ENCODE measurements at regions not wholly inside any gene's neighbourhood (a gene's known extent, or its start where the extent isn't known, plus 50 kb on each side); places are given as distances from the start of the nearest gene placed in this dataset.

DNA sequence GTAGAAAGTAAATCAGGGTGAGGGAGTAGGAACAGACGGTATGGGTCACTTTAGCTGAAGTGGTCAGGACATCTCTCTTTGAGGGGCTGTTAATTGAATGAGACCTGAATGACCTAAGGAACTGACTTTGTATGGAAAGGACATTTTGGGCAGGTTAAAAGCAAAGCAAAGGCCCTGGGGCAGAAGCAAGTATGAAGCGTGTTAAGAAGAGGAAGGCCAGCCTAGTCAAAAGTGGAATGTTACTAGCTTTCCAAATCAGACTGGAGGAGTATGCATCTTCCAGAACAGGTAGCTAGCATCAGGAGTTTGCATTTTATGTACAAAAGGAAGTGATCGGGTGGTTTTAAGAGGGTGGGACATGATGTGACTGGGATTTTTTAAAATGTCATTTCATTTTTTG is 70.9 kb upstream of the PCGF5 start:
- no peak for DNase-seq

DNA sequence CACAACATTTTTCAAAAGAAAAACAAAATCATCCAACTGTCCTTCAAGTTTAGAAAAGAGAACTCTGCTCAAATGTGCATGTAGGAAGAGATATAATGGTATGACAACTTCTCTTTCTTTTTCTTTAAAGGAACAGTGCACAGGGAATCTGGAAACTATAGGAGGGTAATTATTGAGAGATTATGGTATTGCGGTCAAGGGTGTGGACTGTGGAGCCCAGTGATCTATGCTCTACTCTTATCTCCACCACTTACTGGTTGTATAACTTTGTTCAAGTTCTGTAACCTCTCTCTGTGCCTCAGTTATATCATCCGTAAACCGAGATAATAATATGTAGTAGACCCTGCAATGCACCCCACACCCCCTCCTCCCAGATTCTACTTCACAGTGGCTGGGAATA is 69.8 kb upstream of the PCGF5 start:
- no peak for DNase-seq

DNA sequence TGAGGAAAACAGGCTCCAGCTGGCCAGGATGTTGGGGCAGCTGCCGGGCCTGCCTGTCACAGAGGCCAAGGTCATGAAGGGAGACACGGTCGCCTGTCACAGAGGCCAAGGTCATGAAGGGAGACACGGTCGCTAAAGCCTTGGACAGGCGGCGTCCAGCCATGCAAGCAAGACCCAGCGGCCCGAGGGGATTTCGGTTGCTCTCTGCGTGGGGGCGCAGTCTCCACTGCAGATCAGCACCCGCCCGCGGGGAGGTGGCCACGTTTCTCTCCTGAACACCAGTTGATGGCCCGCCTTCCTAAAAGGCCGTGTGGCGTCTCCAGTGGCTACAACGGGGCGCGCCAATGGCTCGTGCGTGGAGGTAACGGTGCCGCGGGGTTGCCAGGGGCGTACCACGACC is 67.0 kb upstream of the PCGF5 start:
- no peak for DNase-seq

DNA sequence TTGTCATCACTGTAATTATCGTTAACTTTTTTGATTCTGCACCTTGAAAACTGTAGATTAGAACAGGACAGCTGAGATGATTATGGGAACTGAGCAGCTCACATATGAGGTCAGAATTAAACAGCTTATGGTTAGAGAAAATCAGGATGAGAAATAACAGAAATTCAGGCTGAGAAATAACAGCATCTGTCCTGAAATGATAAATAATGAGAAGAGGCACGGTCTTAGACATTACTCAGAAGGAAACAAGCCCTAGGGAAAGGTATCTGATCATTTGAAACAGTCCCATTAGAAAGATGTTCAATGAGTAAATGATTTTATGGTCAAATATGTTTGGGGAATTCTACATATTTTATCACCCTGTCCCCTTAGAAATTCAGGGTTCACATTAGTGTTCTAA is 65.6 kb upstream of the PCGF5 start:
- no peak for DNase-seq

DNA sequence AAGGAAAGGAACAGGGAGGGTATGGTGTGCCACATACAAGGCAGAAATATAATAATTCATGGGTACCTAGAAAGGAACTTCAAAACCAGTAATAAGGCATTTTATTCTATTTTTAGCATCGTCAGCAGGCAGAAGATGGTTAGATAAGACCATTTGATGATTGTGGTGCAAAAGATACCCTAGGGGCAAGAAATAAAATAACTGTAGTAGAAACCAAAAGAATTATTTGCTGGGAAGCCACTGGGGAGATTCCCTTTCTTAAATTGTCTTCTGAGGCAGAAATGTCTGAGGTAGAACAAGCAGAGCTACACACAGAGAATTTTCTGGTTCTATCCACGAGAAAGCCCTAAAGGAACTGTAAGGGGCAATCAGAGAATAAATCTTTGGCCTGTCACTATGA is 64.3 kb upstream of the PCGF5 start:
- no peak for DNase-seq

DNA sequence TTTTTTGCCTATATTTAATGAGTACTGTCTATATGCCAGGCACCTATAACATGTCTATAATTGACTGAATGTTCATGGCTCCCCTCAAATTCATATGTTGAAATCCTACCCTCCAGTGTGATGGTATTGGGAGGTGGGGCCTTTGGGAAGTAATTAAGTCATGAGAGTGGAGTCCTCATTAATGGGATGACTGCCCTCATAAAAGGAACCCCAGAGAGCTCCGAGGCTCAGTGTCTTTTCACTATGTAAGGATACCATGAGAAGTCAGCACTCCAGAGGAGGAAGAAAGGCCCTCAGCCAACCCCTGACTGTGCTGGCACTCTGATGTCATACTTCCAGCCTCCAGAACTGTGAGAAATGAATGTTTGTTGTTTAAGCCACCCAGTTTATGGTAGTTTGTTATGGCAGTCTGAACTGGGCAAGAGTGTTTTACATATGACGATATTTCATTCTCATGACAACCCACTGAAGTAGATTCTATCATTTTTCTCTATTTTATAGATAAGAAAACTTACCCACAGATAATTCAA is 61.1 kb upstream of the PCGF5 start:
- DNase-seq = no peak

DNA sequence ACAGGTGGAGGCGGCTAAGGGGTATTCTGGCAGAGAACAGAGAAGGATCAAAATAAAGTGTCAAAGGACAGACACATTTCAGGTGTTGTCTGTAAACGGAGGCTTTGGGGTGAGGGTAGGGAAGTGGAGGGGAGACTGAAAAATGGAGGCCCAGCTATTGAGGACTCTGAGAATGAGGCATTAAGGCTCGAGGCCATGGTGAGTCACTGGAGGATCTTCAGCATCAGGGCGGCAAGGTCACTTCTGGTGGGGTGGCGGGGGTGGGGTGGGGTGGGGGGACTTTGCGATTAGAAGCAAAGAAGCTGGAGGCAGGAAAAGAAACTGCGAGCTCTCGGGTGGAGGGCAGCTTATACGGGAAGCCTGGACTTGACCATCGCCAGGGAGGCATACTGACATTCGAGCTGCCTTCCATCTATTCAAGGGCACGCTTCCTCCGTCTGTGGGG is 58.4 kb upstream of the PCGF5 start:
- no peak for DNase-seq

DNA sequence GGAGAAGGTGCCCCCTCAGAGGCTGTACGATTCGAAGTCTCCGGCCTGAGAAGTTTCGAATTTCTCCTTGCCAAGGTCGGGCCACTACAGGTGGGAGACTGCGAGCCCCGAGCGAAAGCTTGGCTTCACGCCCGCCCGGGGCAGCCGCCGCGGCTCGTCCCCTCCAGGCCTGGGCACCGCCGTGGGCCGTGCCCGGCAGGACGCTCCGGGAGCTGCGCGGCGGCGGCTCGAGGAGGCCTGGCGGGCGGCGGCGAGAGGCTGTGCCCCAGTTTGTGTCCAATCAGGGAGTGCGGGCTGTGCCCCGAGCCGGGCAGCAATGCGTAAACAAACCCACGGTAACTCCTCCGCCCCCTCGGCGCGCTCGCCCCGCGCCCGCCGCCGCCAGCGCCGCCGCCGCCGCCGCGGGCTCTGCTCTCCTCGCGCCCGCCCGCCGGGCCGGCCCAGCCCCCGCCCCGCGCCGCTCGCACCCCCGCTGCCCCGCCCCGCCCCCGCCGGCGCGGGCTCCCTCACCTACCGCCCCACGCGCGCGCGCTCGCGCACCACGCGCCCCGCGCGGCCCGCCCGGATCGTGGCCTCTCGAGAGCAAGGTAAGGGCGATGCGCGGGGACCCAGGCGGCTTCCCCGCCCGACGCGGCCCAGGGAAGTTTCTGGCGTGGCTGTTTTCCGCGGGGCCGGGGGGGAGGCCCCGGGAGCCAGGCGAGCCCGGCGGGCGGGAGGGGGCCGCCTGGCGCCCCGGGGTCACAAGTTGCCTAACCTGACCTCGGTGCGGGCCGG is 57.8 kb upstream of the PCGF5 start:
- peak; percentile 67 for DNase-seq

DNA sequence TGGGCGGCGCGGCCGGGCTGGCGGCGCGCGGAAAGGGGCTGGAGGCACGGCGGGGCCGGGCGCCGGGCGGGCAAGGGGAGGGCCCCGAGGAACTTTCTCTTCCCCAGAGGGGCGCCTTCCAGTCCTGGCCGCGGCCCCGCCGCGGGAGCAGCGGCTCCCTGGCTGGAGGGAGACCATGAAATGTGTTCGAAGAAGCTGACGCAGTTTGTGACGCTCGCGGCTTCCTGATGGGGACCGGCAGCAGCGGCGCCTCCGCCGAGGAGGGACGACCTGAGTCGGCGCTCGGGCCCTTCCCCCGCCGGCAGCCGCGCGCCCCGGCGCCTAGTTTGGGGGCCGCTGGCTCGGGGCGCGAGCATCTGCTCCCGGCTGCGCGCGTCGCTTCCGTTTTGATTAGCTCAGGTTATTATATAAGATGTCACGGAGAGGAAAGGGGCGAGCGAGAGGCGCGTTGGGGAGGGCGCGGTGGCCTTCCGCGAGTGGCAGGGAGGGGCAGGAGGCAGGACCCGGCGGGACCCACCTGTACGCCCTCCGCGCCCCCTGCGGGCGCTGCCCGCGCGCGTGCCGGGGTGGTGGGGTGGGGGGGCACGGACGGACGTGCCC is 57.1 kb upstream of the PCGF5 start:
- DNase-seq = peak; percentile 78

DNA sequence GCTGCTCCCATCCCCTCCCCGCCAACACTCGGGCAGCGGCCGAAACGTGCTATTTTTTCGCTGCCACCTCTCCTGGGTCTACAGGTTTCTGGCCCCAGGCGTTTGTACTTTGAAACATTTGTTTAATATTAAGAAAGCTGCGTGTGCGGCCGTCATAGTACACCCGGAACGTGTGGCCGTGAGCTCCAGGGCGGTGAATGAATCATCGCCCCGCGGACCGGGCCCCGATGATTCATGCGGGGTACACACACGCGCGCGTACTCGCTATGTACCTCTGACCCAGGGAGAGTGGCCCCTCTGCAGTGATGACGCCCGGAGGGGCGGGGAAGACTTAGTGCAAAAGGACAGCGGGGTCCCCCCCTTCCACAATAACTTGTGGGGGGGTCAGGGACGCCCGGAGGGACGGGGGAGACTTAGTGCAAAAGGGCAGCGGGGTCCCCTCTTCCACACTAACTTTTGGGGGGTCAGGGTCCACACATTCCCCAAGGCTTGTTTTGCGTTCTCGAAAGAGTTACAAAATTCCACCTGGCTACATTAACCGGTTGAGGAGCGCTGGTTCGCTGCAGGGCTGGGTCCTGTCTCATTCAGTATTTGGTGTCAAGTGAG is 56.5 kb upstream of the PCGF5 start:
- DNase-seq = peak; percentile 70

DNA sequence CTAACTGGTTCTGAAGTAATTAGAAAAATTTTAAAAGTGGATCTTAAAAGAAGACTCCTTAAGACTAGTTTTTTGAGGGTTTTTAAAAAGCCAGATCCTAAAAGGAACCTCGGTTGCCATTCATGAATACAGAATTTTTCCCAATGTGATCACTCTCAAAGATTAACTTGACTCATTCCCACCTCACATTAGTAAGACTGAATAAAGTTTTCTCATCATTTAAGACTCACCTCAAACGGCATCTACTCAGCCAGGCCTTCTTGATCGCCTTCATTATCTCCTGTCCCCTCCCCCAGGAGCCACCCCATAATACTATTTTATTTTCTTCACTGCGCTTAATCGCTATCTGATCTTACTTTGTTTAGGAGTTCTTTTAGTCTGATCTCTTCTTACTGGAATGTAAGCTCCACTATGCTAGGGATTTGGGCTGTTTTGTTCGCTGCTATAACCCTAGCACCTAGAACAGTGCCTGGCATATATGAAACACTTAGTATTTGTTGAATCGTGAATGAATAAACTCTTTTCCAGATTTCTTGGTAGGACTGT is 55.9 kb upstream of the PCGF5 start:
- no peak for DNase-seq

DNA sequence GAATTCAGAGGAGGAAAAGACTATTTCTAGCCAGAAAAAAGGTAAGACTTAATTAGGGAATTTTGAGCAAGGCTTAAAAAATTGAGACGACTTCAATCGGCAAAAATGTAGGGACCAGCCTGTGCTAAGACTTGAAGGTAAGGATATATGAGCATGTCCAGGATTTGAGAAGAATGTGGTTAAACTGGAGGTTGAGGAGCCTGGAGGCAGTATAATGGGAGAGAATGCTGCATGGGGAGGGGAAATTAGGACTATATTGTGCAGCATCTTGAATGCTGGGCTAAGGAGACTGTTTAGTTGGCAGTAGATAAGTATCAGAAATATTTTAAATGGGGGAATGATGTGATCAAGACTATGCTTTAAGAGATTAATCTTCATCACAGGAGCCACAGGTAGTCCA is 53.1 kb upstream of the PCGF5 start:
- no peak for DNase-seq

DNA sequence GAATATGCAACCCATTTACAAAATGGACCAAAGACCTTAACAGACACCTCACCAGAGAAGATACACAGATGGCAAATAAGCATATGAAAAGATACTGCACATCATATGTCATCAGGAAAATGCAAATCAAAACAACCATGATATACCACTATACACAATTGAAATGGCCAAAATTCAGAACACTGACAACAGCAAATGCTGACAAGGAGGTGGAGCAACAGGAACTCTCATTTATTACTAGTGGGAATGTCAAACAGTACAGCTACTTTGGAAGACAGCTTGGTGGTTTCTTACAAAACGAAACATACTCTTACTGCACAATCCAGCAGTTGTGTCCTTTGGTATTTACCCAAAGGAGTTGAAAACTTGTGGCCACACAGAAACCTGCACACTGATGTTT is 50.0 kb upstream of the PCGF5 start:
- no peak for DNase-seq
